Astrocyte (in vitro differentiated cells and primary cell): ENCODE measurements at regions not wholly inside any gene's neighbourhood (a gene's known extent, or its start where the extent isn't known, plus 50 kb on each side); places are given as distances from the start of the nearest gene placed in this dataset.
"Not testable (repeated sequence)": the region's sequence is repeated elsewhere in the genome, so short reads cannot be mapped to it uniquely, and the experiment has no call there.

Experiments
- DNase-seq: peaks from one replicate; pipeline ENCODE4 v3.0.0-alpha.2; 2010; ENCODE audit warnings: low read depth
- FAIRE-seq: peaks from 2 replicates; lab custom pipeline; 2011; peaks lifted over from hg19 to GRCh38; lab: Jason Lieb, UNC
- H2AFZ ChIP-seq: 2 replicates; pipeline ENCODE4 v1.6.0; 2012; ENCODE audit warnings: low read depth, low read length, inconsistent platforms
- H3K27ac ChIP-seq: 2 replicates; pipeline ENCODE4 v1.5.1; 2011; ENCODE audit warnings: low read depth, low read length, inconsistent platforms
- H3K27me3 ChIP-seq: 2 replicates; pipeline ENCODE4 v1.6.0; 2011; ENCODE audit warnings: low read length, inconsistent platforms; ENCODE audit not compliant: insufficient read depth
- H3K36me3 ChIP-seq: 2 replicates; pipeline ENCODE4 v1.5.1; 2011; ENCODE audit warnings: low read length, inconsistent platforms; ENCODE audit not compliant: insufficient read depth
- H3K4me1 ChIP-seq: 2 replicates; pipeline ENCODE4 v1.5.1; 2011; ENCODE audit warnings: low read length, inconsistent platforms; ENCODE audit not compliant: insufficient read depth
- H3K4me2 ChIP-seq: 2 replicates; pipeline ENCODE4 v1.6.0; 2012; ENCODE audit warnings: low read length, inconsistent platforms
- H3K4me3 ChIP-seq: 2 replicates; pipeline ENCODE4 v1.5.1; 2011; ENCODE audit warnings: low read depth, mild to moderate bottlenecking, low read length, inconsistent platforms; ENCODE audit not compliant: insufficient read depth
- H3K79me2 ChIP-seq: 2 replicates; pipeline ENCODE4 v1.6.0; 2012; ENCODE audit warnings: mild to moderate bottlenecking, low read length, inconsistent platforms; ENCODE audit not compliant: insufficient read depth
- H3K9ac ChIP-seq: 2 replicates; pipeline ENCODE4 v1.6.0; 2012; ENCODE audit warnings: mild to moderate bottlenecking, low read length, inconsistent platforms
- H3K9me3 ChIP-seq: 2 replicates; pipeline ENCODE4 v1.5.1; 2012; ENCODE audit warnings: low read depth, mild to moderate bottlenecking, low read length, inconsistent platforms; ENCODE audit not compliant: insufficient read depth
- H4K20me1 ChIP-seq: 2 replicates; pipeline ENCODE4 v1.6.0; 2012; ENCODE audit warnings: low read length, inconsistent platforms; ENCODE audit not compliant: insufficient read depth
- H3K27ac Mint-ChIP-seq: one replicate; pipeline ENCODE4 v1.8.0; 2021; ENCODE audit warnings: mild to moderate bottlenecking, mixed read lengths; ENCODE audit not compliant: unreplicated experiment
- H3K27me3 Mint-ChIP-seq: one replicate; pipeline ENCODE4 v1.8.0; 2021; ENCODE audit warnings: low read depth, mixed read lengths; ENCODE audit not compliant: unreplicated experiment
- H3K36me3 Mint-ChIP-seq: one replicate; pipeline ENCODE4 v1.8.0; 2021; ENCODE audit warnings: low read depth, mixed read lengths; ENCODE audit not compliant: unreplicated experiment
- H3K4me1 Mint-ChIP-seq: one replicate; pipeline ENCODE4 v1.8.0; 2021; ENCODE audit warnings: low read depth, mixed read lengths; ENCODE audit not compliant: unreplicated experiment
- H3K4me3 Mint-ChIP-seq: one replicate; pipeline ENCODE4 v1.8.0; 2021; ENCODE audit warnings: mild to moderate bottlenecking, moderate library complexity, mixed read lengths; ENCODE audit not compliant: unreplicated experiment
- H3K9me3 Mint-ChIP-seq: one replicate; pipeline ENCODE4 v1.8.0; 2021; ENCODE audit warnings: mild to moderate bottlenecking, mixed read lengths; ENCODE audit not compliant: unreplicated experiment
- EZH2 ChIP-seq: IDR thresholded peaks from 2 replicates; pipeline ENCODE4 v1.6.1; 2012; ENCODE audit warnings: mild to moderate bottlenecking, low read length, inconsistent platforms; ENCODE audit not compliant: insufficient read depth
- TF ChIP-seq, protein P1 (sequence below): IDR thresholded peaks from 2 replicates; pipeline ENCODE4 v1.5.1; 2011; ENCODE audit warnings: low read depth, mild to moderate bottlenecking, inconsistent platforms, low read length, moderate library complexity; ENCODE audit not compliant: insufficient read depth

DNA sequence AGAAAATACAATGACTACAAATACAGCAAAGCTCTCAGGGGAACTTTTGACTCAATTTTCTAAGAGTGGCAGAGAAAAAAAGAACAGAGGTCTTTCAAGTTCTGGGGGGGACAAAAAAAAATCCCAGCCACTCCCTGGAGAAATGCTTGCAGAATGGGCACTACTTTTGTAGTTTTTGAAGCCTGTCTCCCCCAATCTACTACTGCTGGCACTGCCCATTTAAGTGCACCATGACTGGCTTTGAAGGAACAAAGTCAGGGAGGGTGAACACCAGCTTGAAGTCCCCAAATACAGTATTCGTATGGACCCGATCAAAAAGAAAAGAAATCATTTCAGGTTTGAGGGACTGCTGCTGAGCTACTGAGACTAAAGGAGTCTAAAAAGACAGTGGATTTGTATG, 1824.4 kb downstream of the ARAP2 start:
- Mint-ChIP-seq H3K27ac (no peak overlapping the region), H3K4me3 (no peak overlapping the region), H3K27me3 (no peaks in the 10 kb centered on the region), H3K9me3 (no peaks in the 10 kb centered on the region), H3K36me3 (no peaks in the 10 kb centered on the region), H3K4me1 (no peaks in the 10 kb centered on the region)
- H3K79me2 ChIP-seq = no peaks in the 10 kb centered on the region
- H3K4me3 ChIP-seq = no peak overlapping the region
- H3K27ac ChIP-seq = no peak overlapping the region
- no peak for DNase-seq
- H2AFZ ChIP-seq = no peak overlapping the region
- H3K4me1 ChIP-seq = no peaks in the 10 kb centered on the region
- FAIRE-seq = no peak
- no peaks in the 10 kb centered on the region for H3K36me3 ChIP-seq
- no peaks in the 10 kb centered on the region for H3K9me3 ChIP-seq
- TF ChIP-seq, protein P1, sequence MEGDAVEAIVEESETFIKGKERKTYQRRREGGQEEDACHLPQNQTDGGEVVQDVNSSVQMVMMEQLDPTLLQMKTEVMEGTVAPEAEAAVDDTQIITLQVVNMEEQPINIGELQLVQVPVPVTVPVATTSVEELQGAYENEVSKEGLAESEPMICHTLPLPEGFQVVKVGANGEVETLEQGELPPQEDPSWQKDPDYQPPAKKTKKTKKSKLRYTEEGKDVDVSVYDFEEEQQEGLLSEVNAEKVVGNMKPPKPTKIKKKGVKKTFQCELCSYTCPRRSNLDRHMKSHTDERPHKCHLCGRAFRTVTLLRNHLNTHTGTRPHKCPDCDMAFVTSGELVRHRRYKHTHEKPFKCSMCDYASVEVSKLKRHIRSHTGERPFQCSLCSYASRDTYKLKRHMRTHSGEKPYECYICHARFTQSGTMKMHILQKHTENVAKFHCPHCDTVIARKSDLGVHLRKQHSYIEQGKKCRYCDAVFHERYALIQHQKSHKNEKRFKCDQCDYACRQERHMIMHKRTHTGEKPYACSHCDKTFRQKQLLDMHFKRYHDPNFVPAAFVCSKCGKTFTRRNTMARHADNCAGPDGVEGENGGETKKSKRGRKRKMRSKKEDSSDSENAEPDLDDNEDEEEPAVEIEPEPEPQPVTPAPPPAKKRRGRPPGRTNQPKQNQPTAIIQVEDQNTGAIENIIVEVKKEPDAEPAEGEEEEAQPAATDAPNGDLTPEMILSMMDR = no peak
- no peak for TF ChIP-seq EZH2
- H3K27me3 ChIP-seq = no peaks in the 10 kb centered on the region
- H3K4me2 ChIP-seq = no peak overlapping the region
- H3K9ac ChIP-seq = no peak overlapping the region
- no peaks in the 10 kb centered on the region for H4K20me1 ChIP-seq

DNA sequence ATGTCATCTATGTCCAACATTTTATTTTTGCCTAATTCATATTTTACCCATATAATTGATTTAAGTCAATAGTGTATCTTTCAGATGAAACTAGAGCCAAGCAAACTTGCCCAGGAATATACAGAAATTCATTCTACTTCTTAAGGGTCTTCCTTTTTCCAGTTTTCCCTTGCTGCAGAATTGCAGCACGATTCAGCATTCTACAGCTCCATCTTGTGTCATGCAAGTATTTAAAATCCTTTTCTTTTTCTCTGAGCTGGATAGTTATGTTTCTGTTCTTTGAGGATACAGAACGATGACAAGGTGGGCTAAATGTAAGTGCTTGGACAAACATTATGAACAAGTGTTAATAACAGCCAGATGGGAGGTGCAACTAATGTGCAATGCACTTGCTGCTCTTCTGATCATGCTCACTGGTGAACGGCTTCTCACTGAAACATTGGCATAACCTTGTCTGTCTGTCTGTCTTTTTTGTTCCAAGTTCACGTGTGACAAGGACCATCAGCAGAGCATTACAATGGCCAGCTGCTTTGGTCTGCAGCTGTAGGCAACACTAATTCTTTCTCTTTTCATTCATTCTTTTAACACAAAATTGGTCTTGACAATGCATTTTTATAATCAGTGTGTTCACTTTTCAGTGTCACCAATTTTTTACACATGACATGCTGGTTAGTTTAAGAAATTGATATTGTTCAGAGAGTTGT, 1821.7 kb downstream of the ARAP2 start:
- no peaks in the 10 kb centered on the region for H4K20me1 ChIP-seq
- DNase-seq = no peak
- no peak overlapping the region for H3K4me3 ChIP-seq
- no peaks in the 10 kb centered on the region for H3K79me2 ChIP-seq
- H3K9me3 ChIP-seq = no peaks in the 10 kb centered on the region
- H3K4me1 ChIP-seq = no peaks in the 10 kb centered on the region
- no peaks in the 10 kb centered on the region for H3K36me3 Mint-ChIP-seq
- H3K27ac ChIP-seq = no peak overlapping the region
- H2AFZ ChIP-seq = no peak overlapping the region
- H3K9ac ChIP-seq = no peak overlapping the region
- H3K27ac Mint-ChIP-seq = no peak overlapping the region
- peak overlapping the region; percentile 31 for H3K4me2 ChIP-seq
- no peaks in the 10 kb centered on the region for H3K4me1 Mint-ChIP-seq
- H3K27me3 ChIP-seq = no peaks in the 10 kb centered on the region
- FAIRE-seq = no peak
- no peak overlapping the region for H3K4me3 Mint-ChIP-seq
- H3K27me3 Mint-ChIP-seq = no peaks in the 10 kb centered on the region
- H3K9me3 Mint-ChIP-seq = no peaks in the 10 kb centered on the region
- H3K36me3 ChIP-seq = no peaks in the 10 kb centered on the region
- TF ChIP-seq EZH2 = no peak
- TF ChIP-seq, protein P1 = no peak

DNA sequence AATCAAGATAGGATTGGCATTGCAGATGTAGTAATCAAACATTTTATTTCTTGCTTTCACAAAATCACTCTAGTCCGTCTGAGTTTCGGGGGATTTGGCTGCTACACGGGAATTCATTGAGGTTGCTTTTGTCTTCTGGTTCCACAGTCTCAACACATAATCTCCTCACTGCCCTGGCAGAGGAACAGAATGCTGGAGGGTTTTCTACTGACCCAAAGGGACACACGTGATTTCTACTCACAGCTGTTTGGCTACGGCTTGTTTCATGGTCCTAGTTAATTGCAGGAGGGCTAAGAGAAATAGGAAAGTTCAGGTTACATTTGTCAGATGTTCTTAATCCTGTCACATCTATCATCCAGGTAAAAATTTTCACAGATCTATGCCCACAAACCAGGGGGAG, 1811.6 kb downstream of the ARAP2 start:
- no peaks in the 10 kb centered on the region for H3K79me2 ChIP-seq
- Mint-ChIP-seq H3K36me3 (no peaks in the 10 kb centered on the region), H3K27me3 (no peaks in the 10 kb centered on the region), H3K4me1 (no peaks in the 10 kb centered on the region), H3K4me3 (no peak overlapping the region), H3K27ac (no peak overlapping the region), H3K9me3 (no peaks in the 10 kb centered on the region)
- H3K4me3 ChIP-seq = no peak overlapping the region
- no peaks in the 10 kb centered on the region for H4K20me1 ChIP-seq
- DNase-seq (no peak), FAIRE-seq (no peak)
- H2AFZ ChIP-seq = no peak overlapping the region
- H3K36me3 ChIP-seq = no peaks in the 10 kb centered on the region
- TF ChIP-seq, protein P1 = no peak
- TF ChIP-seq EZH2 = no peak
- H3K27me3 ChIP-seq = no peaks in the 10 kb centered on the region
- no peaks in the 10 kb centered on the region for H3K4me1 ChIP-seq
- H3K27ac ChIP-seq = no peak overlapping the region
- H3K9ac ChIP-seq = no peak overlapping the region
- H3K4me2 ChIP-seq = no peak overlapping the region
- no peaks in the 10 kb centered on the region for H3K9me3 ChIP-seq

DNA sequence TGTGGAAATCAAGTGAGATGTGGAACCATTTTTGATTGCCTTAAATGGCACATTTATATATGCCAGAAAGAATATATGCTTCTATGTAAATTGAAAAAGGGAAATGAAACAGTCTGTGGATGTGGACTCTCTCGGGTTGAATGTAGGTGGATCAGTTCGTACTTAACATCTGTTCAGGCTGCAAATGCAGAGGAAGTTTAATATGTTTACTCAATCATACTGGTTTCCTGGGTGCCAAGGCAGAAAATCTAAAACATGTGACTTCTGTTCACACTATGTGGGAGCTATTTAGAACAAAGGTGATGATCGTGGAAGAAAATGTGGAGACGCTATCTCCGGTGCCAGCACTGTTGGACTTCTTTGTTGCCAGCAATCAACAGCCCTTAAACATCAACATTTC, 1809.9 kb downstream of the ARAP2 start:
- not testable (repeated sequence) for H3K9me3 Mint-ChIP-seq, H3K36me3 Mint-ChIP-seq, H3K9ac ChIP-seq, H3K27me3 Mint-ChIP-seq, DNase-seq, H3K79me2 ChIP-seq, H3K27ac Mint-ChIP-seq, H3K4me1 Mint-ChIP-seq, H3K9me3 ChIP-seq, H2AFZ ChIP-seq, H3K4me1 ChIP-seq, H4K20me1 ChIP-seq, H3K4me3 ChIP-seq, H3K4me3 Mint-ChIP-seq, FAIRE-seq, H3K36me3 ChIP-seq, H3K4me2 ChIP-seq, H3K27ac ChIP-seq, H3K27me3 ChIP-seq
